ENCODE measurements at regions not wholly inside any gene's neighbourhood (a gene's known extent, or its start where the extent isn't known, plus 50 kb on each side); places are given as distances from the start of the nearest gene placed in this dataset.

DNA sequence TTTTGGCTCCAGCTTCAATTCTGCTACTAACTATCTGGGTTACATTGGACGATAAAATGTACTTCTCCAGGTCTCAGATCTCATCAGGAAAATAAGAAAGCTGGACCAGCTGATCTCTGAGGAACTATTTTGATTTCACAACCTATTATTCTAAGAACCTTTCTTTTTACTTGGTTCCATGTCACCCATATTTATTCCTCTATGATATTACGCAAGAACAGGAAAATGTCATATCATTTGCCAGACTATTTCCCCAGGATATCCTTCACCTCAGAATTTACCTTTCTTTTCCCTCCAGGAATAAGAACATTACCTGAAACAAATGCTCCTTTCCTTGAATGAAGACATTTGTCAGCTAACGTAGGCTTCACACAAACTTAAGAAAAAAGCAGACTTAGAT lies 387.5 kb upstream of the RAG2 start:
- Histone ChIP-seq H3K4me3 (no peak overlapping the region), H3K4me1 (no peaks in the 10 kb centered on the region), H3K27me3 (no peaks in the 10 kb centered on the region), H3K9me3 (peaks cover 0 to 17% of the 10 kb centered on the region in 2 donors), H3K36me3 (no peaks in the 10 kb centered on the region), H3K27ac (no peak overlapping the region)
- TF ChIP-seq, protein P1, sequence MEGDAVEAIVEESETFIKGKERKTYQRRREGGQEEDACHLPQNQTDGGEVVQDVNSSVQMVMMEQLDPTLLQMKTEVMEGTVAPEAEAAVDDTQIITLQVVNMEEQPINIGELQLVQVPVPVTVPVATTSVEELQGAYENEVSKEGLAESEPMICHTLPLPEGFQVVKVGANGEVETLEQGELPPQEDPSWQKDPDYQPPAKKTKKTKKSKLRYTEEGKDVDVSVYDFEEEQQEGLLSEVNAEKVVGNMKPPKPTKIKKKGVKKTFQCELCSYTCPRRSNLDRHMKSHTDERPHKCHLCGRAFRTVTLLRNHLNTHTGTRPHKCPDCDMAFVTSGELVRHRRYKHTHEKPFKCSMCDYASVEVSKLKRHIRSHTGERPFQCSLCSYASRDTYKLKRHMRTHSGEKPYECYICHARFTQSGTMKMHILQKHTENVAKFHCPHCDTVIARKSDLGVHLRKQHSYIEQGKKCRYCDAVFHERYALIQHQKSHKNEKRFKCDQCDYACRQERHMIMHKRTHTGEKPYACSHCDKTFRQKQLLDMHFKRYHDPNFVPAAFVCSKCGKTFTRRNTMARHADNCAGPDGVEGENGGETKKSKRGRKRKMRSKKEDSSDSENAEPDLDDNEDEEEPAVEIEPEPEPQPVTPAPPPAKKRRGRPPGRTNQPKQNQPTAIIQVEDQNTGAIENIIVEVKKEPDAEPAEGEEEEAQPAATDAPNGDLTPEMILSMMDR (IDR thresholded peaks at IDR 0.05), result no peak
- ATAC-seq, result no peak
- intact Hi-C loops (cut with DNase I), result no loop called here
- DNase-seq, result no peak

DNA sequence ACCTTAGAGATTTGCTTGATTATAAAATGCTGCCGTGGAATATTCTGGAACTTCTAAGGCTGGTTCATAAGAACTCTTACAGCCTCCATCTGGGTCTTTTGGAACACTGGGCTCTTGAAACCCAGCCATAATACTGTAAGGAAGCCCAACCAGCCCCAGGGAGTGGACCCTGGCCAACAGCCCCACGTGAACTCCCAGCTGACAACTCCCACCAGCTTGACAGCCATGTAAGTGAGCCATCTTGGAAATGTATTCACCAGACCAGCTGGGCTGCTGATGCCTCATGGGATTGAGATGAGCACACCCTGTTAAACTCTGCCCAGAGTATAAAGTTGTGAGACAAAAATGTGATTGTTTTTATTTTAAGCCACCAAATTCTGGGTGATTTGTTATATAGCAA lies 378.7 kb upstream of the RAG2 start:
- Histone ChIP-seq H3K9me3 (peaks cover 0 to 12% of the 10 kb centered on the region in 2 donors), H3K4me3 (no peak overlapping the region), H3K36me3 (no peaks in the 10 kb centered on the region), H3K27me3 (no peaks in the 10 kb centered on the region), H3K27ac (no peak overlapping the region), H3K4me1 (no peaks in the 10 kb centered on the region)
- intact Hi-C loops (cut with DNase I), result no loop called here
- ATAC-seq, result no peak
- TF ChIP-seq, protein P1 (IDR thresholded peaks at IDR 0.05), result no peak
- peak in 1 of 4 donors; percentile 2 for DNase-seq

DNA sequence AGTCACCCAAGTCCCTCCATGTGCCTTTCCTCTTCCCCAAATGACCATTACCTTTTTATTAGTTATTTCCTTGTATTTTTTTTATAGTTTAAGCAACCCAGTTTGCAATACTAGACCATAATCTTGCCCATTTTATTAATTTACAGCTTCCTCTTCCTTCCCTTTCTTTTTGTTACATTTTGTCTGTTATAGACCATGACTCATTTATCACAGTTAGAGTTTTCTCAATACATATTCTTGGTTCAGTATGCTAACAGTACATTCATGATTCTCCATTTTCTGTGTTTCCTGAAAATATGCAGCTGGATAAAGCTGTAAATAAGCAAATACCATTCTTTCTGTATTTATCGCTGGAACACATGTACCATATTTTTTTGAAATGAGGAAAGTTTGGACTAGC lies 376.7 kb upstream of the RAG2 start:
- H3K36me3 ChIP-seq, result no peaks in the 10 kb centered on the region
- H3K27ac ChIP-seq, result no peak overlapping the region
- intact Hi-C loops (cut with DNase I), result no loop called here
- H3K27me3 ChIP-seq, result no peaks in the 10 kb centered on the region
- TF ChIP-seq, protein P1 (IDR thresholded peaks at IDR 0.05), result no peak
- ATAC-seq, result no peak
- H3K4me3 ChIP-seq, result no peak overlapping the region
- H3K4me1 ChIP-seq, result no peaks in the 10 kb centered on the region
- peaks cover 0 to 10% of the 10 kb centered on the region in 2 donors for H3K9me3 ChIP-seq
- DNase-seq, result no peak

DNA sequence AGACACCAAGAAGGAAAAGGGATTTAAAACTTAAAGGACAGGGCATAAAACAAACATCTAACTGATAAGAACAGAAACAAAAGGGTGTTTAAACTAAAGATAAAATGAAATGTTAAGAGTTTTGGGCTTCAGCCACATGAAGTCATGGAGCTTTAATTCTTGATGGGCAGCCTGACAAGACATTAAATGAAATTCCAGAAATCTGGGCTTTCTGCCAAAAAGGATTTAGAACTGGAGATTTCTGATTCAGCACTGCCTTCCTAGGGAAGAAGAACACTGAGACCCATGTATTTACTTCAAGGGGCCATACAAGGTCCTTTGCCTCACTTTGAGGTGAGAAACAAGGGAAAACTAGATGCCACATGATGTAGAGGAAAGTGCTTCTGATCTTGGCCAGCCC lies 355.9 kb upstream of the RAG2 start:
- H3K27ac ChIP-seq, result no peak overlapping the region

DNA sequence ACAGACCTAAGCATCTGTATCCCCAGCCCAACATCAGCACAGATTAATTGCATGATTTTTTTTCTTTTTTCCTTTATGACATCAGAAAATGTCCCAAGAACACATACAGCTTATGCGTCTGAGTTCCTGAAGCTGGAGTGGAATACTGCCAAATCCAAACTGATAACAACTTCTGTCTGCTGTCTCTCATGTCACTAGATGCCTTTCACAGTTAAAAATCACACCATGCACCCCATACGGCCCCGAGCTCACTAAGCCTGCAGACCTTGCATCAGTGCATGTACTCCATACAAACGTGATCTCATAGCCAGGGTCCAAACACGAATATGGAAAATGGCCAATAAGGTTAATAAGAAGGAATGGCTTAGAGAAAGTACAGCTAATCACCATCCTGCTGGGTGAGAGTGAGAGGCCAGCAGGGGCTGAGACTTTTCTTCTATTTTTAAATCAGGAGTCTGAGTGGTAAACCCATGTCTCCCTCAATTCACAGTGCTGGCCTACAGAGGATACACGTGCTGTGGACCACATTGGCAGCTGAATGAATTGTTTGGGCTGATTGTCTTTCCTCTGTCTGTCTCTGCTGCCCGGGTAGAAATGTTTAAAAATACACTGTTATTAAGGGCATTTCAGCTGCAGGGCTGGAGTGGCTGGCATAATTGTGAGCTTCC lies 350.6 kb upstream of the RAG2 start:
- ATAC-seq (no peak), DNase-seq (peak in 1 of 4 donors; percentile 24)
- Histone ChIP-seq H3K27ac (no peak overlapping the region), H3K4me3 (no peak overlapping the region), H3K4me1 (no peaks in the 10 kb centered on the region), H3K9me3 (no peaks in the 10 kb centered on the region), H3K36me3 (no peaks in the 10 kb centered on the region), H3K27me3 (no peaks in the 10 kb centered on the region)
- TF ChIP-seq, protein P1 (IDR thresholded peaks at IDR 0.05), result no peak
- intact Hi-C loops (cut with DNase I), result no loop called here

More for the DNA sequence above, 355.9 kb upstream of the RAG2 start:
- peak in 2 of 4 donors; percentile 28 to 29 for DNase-seq
- ATAC-seq, result no peak
- Histone ChIP-seq H3K4me3 (no peak overlapping the region), H3K27me3 (no peaks in the 10 kb centered on the region), H3K9me3 (peaks cover 0 to 8% of the 10 kb centered on the region in 2 donors), H3K36me3 (no peaks in the 10 kb centered on the region), H3K4me1 (no peaks in the 10 kb centered on the region)
- TF ChIP-seq, protein P1 (IDR thresholded peaks at IDR 0.05), result no peak
- intact Hi-C loops (cut with DNase I), result no loop called here
